Hematopoietic multipotent progenitor cell treated with erythropoietin and hydrocortisone succinate and interleukin-3 and kit ligand, for 4 days (in vitro differentiated cells): ENCODE measurements at regions not wholly inside any gene's neighbourhood (a gene's known extent, or its start where the extent isn't known, plus 50 kb on each side); places are given as distances from the start of the nearest gene placed in this dataset.
A peak's percentile ranks its signal among the peaks of the same experiment; 100 is the strongest.

ENCODE experiments used
- DNase-seq: peaks from one replicate; pipeline ENCODE4 v3.0.0-alpha.2; 2015

- DNase-seq: no peak
Observed at GRCh38 chr12:65598688-65599087, 225.6 kb upstream of the HMGA2 start.

- DNase-seq: no peak
Observed at GRCh38 chr12:65602253-65602609, 222.1 kb upstream of the HMGA2 start.

- DNase-seq: peak; percentile 79
Observed at GRCh38 chr12:65602610-65603295, 221.5 kb upstream of the HMGA2 start.

- DNase-seq: no peak
Observed at GRCh38 chr12:65603438-65604351, 220.6 kb upstream of the HMGA2 start.

GRCh38 chr12:65605019-65605418 is 219.3 kb upstream of the HMGA2 start:
- DNase-seq: no peak

GRCh38 chr12:65606008-65606766 is 218.1 kb upstream of the HMGA2 start:
- DNase-seq: no peak

GRCh38 chr12:65607401-65607841 is 216.9 kb upstream of the HMGA2 start:
- DNase-seq: no peak

GRCh38 chr12:65608319-65608916 is 215.9 kb upstream of the HMGA2 start:
- DNase-seq: no peak

GRCh38 chr12:65609359-65609771 is 214.9 kb upstream of the HMGA2 start:
- DNase-seq: no peak

- no peak for DNase-seq
Observed at GRCh38 chr12:65611396-65611795, 212.9 kb upstream of the HMGA2 start.

GRCh38 chr12:65612440-65612839 is 211.8 kb upstream of the HMGA2 start:
- DNase-seq: no peak

GRCh38 chr12:65613692-65614091 is 210.6 kb upstream of the HMGA2 start:
- DNase-seq: no peak

- DNase-seq: no peak
Observed at GRCh38 chr12:65614259-65614889, 209.9 kb upstream of the HMGA2 start.

GRCh38 chr12:65615118-65615517 is 209.2 kb upstream of the HMGA2 start:
- no peak for DNase-seq

- DNase-seq: no peak
Observed at GRCh38 chr12:65616022-65616421, 208.3 kb upstream of the HMGA2 start.

GRCh38 chr12:65618588-65618987 is 205.7 kb upstream of the HMGA2 start:
- DNase-seq: no peak

GRCh38 chr12:65619018-65619417 is 205.3 kb upstream of the HMGA2 start:
- DNase-seq: no peak

- no peak for DNase-seq
Observed at GRCh38 chr12:65620046-65620445, 204.2 kb upstream of the HMGA2 start.

GRCh38 chr12:65622056-65622455 is 202.2 kb upstream of the HMGA2 start:
- DNase-seq: no peak

- DNase-seq: no peak
Observed at GRCh38 chr12:65623507-65623906, 200.8 kb upstream of the HMGA2 start.

- no peak for DNase-seq
Observed at GRCh38 chr12:65624554-65625086, 199.7 kb upstream of the HMGA2 start.

- DNase-seq: no peak
Observed at GRCh38 chr12:65628061-65628460, 196.2 kb upstream of the HMGA2 start.
